Tibial nerve (tissue), 3 donors: ENCODE measurements at regions not wholly inside any gene's neighbourhood (a gene's known extent, or its start where the extent isn't known, plus 50 kb on each side); places are given as distances from the start of the nearest gene placed in this dataset.

Experiments used
- POLR2A ChIP-seq, 2 donors: fragments of 450-650 bp; IDR thresholded peaks; one replicate each; pipeline ENCODE4 v1.6.1; 2017; ENCODE audit warnings: antibody characterized with exemption in 2 of 2, mild to moderate bottlenecking in 2 of 2, moderate library complexity in 2 of 2
- TF ChIP-seq, protein P1 (sequence below), 5 experiments: fragments of 200-600 bp in 3 of 5; fragments of 450-650 bp in 2 of 5; sonication (generic) in 3 of 5; IDR thresholded peaks; one replicate each; pipeline ENCODE4 v1.5.1; 2016 to 2019; ENCODE audit warnings: antibody characterized with exemption in 5 of 5, mild to moderate bottlenecking in 3 of 5, moderate library complexity in 2 of 5

GRCh38 chr6:62530985-62531384 is 245.0 kb upstream of the KHDRBS2 start:
- TF ChIP-seq, protein P1, sequence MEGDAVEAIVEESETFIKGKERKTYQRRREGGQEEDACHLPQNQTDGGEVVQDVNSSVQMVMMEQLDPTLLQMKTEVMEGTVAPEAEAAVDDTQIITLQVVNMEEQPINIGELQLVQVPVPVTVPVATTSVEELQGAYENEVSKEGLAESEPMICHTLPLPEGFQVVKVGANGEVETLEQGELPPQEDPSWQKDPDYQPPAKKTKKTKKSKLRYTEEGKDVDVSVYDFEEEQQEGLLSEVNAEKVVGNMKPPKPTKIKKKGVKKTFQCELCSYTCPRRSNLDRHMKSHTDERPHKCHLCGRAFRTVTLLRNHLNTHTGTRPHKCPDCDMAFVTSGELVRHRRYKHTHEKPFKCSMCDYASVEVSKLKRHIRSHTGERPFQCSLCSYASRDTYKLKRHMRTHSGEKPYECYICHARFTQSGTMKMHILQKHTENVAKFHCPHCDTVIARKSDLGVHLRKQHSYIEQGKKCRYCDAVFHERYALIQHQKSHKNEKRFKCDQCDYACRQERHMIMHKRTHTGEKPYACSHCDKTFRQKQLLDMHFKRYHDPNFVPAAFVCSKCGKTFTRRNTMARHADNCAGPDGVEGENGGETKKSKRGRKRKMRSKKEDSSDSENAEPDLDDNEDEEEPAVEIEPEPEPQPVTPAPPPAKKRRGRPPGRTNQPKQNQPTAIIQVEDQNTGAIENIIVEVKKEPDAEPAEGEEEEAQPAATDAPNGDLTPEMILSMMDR (IDR thresholded peaks at IDR 0.05): no peak
- TF ChIP-seq POLR2A (IDR thresholded peaks at IDR 0.05): no peak
